Astrocyte of the cerebellum (primary cell): ENCODE measurements at regions not wholly inside any gene's neighbourhood (a gene's known extent, or its start where the extent isn't known, plus 50 kb on each side); places are given as distances from the start of the nearest gene placed in this dataset.

Experiments used
- DNase-seq: peaks from one replicate; pipeline ENCODE4 v3.0.0-alpha.2; 2011; ENCODE audit warnings: low read depth
- H3K4me3 ChIP-seq: 2 replicates; pipeline ENCODE4 v1.5.1; 2011; ENCODE audit warnings: mild to moderate bottlenecking, low read depth, low read length, moderate library complexity
- CTCF ChIP-seq: IDR thresholded peaks from 2 replicates; pipeline ENCODE4 v1.5.1; 2012; ENCODE audit warnings: low read length, low read depth, moderate library complexity, mild to moderate bottlenecking; ENCODE audit errors: missing control alignments
- in situ Hi-C: cut with HindIII; loops from 2 replicates; pipeline ENCODE4 v1.10.0; 2017; ENCODE audit warnings: low sequenced_read_pairs

- H3K4me3 ChIP-seq = no peak overlapping the region
- no peak for TF ChIP-seq CTCF
- in situ Hi-C loops = loop anchor here (5.0 to 10.0 kb wide), 2 partner anchors 88 to 610 kb away; no protein-coding TSS in a partner anchor
- no peak for DNase-seq
Measured at GRCh38 chr21:14874379-14874778, 190.4 kb downstream of the NRIP1 start.

- no peak overlapping the region for H3K4me3 ChIP-seq
- TF ChIP-seq CTCF = no peak
- no peak for DNase-seq
- in situ Hi-C loops = loop anchor here (5.0 to 10.0 kb wide), 2 partner anchors 90 to 613 kb away; no protein-coding TSS in a partner anchor
Measured at GRCh38 chr21:14871861-14872260, 192.9 kb downstream of the NRIP1 start.

GRCh38 chr21:14870853-14871149, 194.0 kb downstream of the NRIP1 start:
- no peak for DNase-seq
- no peak overlapping the region for H3K4me3 ChIP-seq
- no peak for TF ChIP-seq CTCF
- in situ Hi-C loops = loop anchor here (5.0 to 10.0 kb wide), 2 partner anchors 92 to 614 kb away; no protein-coding TSS in a partner anchor

- H3K4me3 ChIP-seq = no peak overlapping the region
- no peak for DNase-seq
- in situ Hi-C loops = loop anchor here (5.0 to 10.0 kb wide), 2 partner anchors 92 to 615 kb away; no protein-coding TSS in a partner anchor
- no peak for TF ChIP-seq CTCF
Measured at GRCh38 chr21:14869984-14870852, 194.6 kb downstream of the NRIP1 start.

GRCh38 chr21:14866859-14867765, 197.7 kb downstream of the NRIP1 start:
- TF ChIP-seq CTCF = no peak
- in situ Hi-C loops = no loop called here
- H3K4me3 ChIP-seq = no peak overlapping the region
- no peak for DNase-seq

- in situ Hi-C loops = no loop called here
- DNase-seq = peak; percentile 54
- TF ChIP-seq CTCF = peak; percentile 83
Measured at GRCh38 chr21:14864211-14865021, 200.4 kb downstream of the NRIP1 start.

More at GRCh38 chr21:14864211-14865021, 200.4 kb downstream of the NRIP1 start:
- H3K4me3 ChIP-seq = no peak overlapping the region
